Stimulated activated CD4-positive, alpha-beta T cell treated with anti-CD3 and anti-CD28 coated beads, Interleukin-15, amount 100 ng/mL, for 48 hours (primary cell): ENCODE measurements at regions not wholly inside any gene's neighbourhood (a gene's known extent, or its start where the extent isn't known, plus 50 kb on each side); places are given as distances from the start of the nearest gene placed in this dataset.

Experiments
- DNase-seq, 2 donors: peaks; one replicate each; pipeline ENCODE4 v3.0.0-alpha.2; 2020; ENCODE audit warnings: low read depth in 2 of 2

- no peak for DNase-seq
These were observed 900.6 kb downstream of the TUSC7 start for GRCh38 chr3:117610156-117610555.

- DNase-seq = no peak
These were observed 901.6 kb downstream of the TUSC7 start for GRCh38 chr3:117611211-117611610.

GRCh38 chr3:117616227-117616626 is 906.6 kb downstream of the TUSC7 start:
- no peak for DNase-seq

GRCh38 chr3:117617906-117618305 is 908.3 kb downstream of the TUSC7 start:
- DNase-seq = no peak

- no peak for DNase-seq
These were observed 908.9 kb downstream of the TUSC7 start for GRCh38 chr3:117618462-117618861.

- DNase-seq = no peak
These were observed 910.2 kb downstream of the TUSC7 start for GRCh38 chr3:117619805-117620204.

GRCh38 chr3:117622171-117622841 is 912.7 kb downstream of the TUSC7 start:
- no peak for DNase-seq

- DNase-seq = no peak
These were observed 914.8 kb downstream of the TUSC7 start for GRCh38 chr3:117624424-117624823.

- no peak for DNase-seq
These were observed 915.6 kb downstream of the TUSC7 start for GRCh38 chr3:117625174-117625573.

- DNase-seq = no peak
These were observed 917.0 kb downstream of the TUSC7 start for GRCh38 chr3:117626577-117626976.

GRCh38 chr3:117628823-117629291 is 919.3 kb downstream of the TUSC7 start:
- DNase-seq = no peak

- no peak for DNase-seq
These were observed 919.9 kb downstream of the TUSC7 start for GRCh38 chr3:117629505-117629904.

- no peak for DNase-seq
These were observed 920.9 kb downstream of the TUSC7 start for GRCh38 chr3:117630469-117630868.

GRCh38 chr3:117630885-117631284 is 921.3 kb downstream of the TUSC7 start:
- no peak for DNase-seq

GRCh38 chr3:117631781-117632180 is 922.2 kb downstream of the TUSC7 start:
- no peak for DNase-seq

- no peak for DNase-seq
These were observed 922.6 kb downstream of the TUSC7 start for GRCh38 chr3:117632191-117632590.

GRCh38 chr3:117633207-117633606 is 923.6 kb downstream of the TUSC7 start:
- DNase-seq = no peak

GRCh38 chr3:117637666-117638065 is 928.1 kb downstream of the TUSC7 start:
- no peak for DNase-seq

- DNase-seq = no peak
These were observed 934.6 kb downstream of the TUSC7 start for GRCh38 chr3:117644203-117644602.

- DNase-seq = no peak
These were observed 936.1 kb downstream of the TUSC7 start for GRCh38 chr3:117645561-117646242.

GRCh38 chr3:117647435-117647834 is 937.9 kb downstream of the TUSC7 start:
- DNase-seq = no peak

GRCh38 chr3:117651246-117651645 is 941.7 kb downstream of the TUSC7 start:
- DNase-seq = no peak

- no peak for DNase-seq
These were observed 946.8 kb downstream of the TUSC7 start for GRCh38 chr3:117656391-117656790.
